ENCODE measurements at regions not wholly inside any gene's neighbourhood (a gene's known extent, or its start where the extent isn't known, plus 50 kb on each side); places are given as distances from the start of the nearest gene placed in this dataset.
A peak's percentile ranks its signal among the peaks of the same experiment; 100 is the strongest.
"Not testable (repeated sequence)": the region's sequence is repeated elsewhere in the genome, so short reads cannot be mapped to it uniquely, and the experiment has no call there.

- DNase-seq (ENCODE audit: low read depth in 2 of 2), result no peak
These were observed 105.5 kb downstream of the KPNA2 start for GRCh38 chr17:68141050-68141449.

GRCh38 chr17:68142595-68142994 is 105.2 kb upstream of the AMZ2 start:
- DNase-seq (ENCODE audit: low read depth in 2 of 2), result no peak

DNA sequence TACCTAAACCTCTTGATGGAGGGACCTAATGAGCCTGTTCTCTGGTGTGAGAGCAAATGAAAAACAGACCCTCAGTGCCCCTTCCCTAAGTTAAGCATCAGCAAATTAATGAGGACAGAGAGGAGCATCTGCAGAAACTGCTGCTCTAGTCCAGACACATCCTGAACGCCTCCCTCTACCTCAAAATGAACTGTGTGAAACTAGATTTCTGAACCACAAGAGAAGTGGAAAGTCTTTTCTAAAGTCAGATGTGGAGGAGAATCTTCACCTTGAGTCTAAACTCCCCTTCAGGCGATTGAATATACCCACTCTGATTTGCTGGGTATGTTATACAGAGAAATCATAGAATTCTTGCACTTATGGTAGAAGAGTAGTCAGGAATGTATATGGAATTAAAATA is 104.4 kb upstream of the AMZ2 start:
- DNase-seq (ENCODE audit: low read depth in 2 of 2), result no peak

- DNase-seq (ENCODE audit: low read depth in 2 of 2), result no peak
These were observed 102.8 kb upstream of the AMZ2 start for GRCh38 chr17:68145088-68145487.

GRCh38 chr17:68148936-68149335 is 98.9 kb upstream of the AMZ2 start:
- DNase-seq (ENCODE audit: low read depth in 2 of 2), result no peak

GRCh38 chr17:68152161-68152571 is 95.7 kb upstream of the AMZ2 start:
- no peak for DNase-seq (ENCODE audit: low read depth in 2 of 2)

GRCh38 chr17:68155692-68156091 is 92.2 kb upstream of the AMZ2 start:
- no peak for DNase-seq (ENCODE audit: low read depth in 2 of 2)

GRCh38 chr17:68161644-68162428 is 86.0 kb upstream of the AMZ2 start:
- DNase-seq (ENCODE audit: low read depth in 2 of 2), result no peak

- not testable (repeated sequence) for DNase-seq (ENCODE audit: low read depth in 2 of 2)
These were observed 79.3 kb upstream of the AMZ2 start for GRCh38 chr17:68168273-68169164.

- not testable (repeated sequence) for DNase-seq (ENCODE audit: low read depth in 2 of 2)
These were observed 78.5 kb upstream of the AMZ2 start for GRCh38 chr17:68169165-68169821.

- DNase-seq (ENCODE audit: low read depth in 2 of 2), result no peak
These were observed 78.0 kb upstream of the AMZ2 start for GRCh38 chr17:68169840-68170239.

- DNase-seq (ENCODE audit: low read depth in 2 of 2), result no peak
These were observed 77.6 kb upstream of the AMZ2 start for GRCh38 chr17:68170246-68170645.

DNA sequence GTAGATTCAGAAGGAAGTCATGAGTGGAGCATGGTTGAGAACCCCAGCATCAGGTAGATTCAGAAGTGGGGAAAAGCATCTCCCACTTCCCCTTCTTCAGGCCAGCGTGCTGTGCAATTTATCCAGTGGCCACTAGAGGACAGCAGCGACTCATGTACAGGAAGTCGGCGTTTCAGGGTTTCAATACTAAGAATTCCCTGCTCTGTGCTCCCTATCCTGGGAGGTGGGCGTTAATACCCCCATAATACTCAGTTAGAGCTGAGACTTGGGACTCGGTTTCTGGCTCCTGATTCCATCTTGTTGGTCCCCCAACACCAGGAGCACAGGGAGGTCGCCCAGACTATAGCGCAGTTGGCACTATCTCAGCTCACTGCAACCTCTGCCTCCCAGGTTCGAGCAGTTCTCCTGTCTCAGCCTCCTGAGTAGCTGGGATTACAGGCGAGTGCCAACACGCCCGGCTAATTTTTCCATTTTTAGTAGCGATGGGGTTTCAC is 75.3 kb upstream of the AMZ2 start:
- peak; percentile 62 to 74 for DNase-seq (ENCODE audit: low read depth in 2 of 2)

DNA sequence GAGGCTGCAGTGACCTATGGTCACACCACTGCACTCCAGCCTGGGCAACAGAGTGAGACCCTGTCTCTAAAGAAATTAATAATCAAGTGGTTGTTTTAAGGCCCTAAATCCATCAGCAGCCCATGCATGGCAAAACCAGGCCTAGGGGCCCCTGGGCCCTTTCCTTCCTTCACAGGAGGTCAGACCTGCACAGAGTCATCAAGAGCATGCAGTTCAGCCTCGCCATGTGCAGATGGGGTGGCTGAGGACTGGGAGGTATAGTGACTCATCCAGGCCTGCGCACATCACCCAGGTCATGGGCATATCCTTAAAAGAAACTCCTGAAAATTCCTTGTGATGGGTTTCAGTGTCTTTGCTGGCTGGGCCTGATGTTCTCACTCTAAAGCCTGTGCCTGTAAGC is 72.4 kb upstream of the AMZ2 start:
- no peak for DNase-seq (ENCODE audit: low read depth in 2 of 2)

- no peak for DNase-seq (ENCODE audit: low read depth in 2 of 2)
These were observed 71.9 kb upstream of the AMZ2 start for GRCh38 chr17:68175905-68176304.

GRCh38 chr17:68176718-68177117 is 71.1 kb upstream of the AMZ2 start:
- DNase-seq (ENCODE audit: low read depth in 2 of 2), result no peak

- no peak for DNase-seq (ENCODE audit: low read depth in 2 of 2)
These were observed 69.0 kb upstream of the AMZ2 start for GRCh38 chr17:68178831-68179230.

DNA sequence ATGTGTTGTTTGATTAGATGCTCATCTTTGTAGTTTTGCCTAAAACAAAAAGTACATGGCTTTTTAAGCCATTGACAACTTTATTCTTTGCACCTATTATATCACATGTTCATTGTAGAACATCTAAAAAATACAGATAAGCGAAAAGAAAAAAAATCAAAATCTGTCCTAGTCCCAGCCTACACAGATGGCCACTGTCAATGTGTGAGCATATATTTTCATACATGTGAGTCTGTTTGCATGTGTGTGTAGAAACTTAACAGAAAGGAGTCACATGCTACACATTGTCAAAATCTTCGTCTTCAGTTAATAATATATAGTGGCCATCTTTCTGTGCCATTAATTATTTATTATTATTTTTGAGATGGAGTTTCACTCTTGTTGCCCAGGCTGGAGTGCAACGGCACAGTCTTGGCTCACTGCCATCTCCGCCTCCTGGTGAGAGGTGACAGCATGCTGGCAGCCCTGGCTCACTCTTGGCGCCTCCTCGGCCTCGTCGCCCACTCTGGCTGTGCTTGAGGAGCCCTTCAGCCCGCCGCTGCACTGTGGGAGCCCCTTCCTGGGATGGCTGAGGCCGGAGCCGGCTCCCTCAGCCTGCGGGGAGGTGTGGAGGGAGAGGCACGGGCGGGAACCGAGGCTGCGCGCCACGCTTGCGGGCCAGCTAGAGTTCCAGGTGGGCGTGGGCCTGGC is 68.5 kb upstream of the AMZ2 start:
- DNase-seq (ENCODE audit: low read depth in 2 of 2), result no peak

- DNase-seq (ENCODE audit: low read depth in 2 of 2), result no peak
These were observed 67.9 kb upstream of the AMZ2 start for GRCh38 chr17:68179926-68180285.

DNA sequence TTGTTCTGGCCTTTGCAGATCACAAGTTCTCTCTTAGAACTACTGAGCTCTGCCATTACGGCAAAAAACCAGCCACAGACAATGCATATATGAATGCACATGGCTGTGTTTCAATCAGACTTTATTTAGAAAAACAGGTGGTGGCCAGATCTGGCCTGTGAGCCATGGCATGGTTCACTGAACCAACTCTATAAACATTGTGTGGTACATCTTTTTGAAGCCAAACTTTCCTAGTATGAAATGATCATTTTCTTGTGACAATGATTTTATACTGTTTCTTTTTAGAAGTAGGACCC is 65.9 kb upstream of the AMZ2 start:
- DNase-seq (ENCODE audit: low read depth in 2 of 2), result no peak

DNA sequence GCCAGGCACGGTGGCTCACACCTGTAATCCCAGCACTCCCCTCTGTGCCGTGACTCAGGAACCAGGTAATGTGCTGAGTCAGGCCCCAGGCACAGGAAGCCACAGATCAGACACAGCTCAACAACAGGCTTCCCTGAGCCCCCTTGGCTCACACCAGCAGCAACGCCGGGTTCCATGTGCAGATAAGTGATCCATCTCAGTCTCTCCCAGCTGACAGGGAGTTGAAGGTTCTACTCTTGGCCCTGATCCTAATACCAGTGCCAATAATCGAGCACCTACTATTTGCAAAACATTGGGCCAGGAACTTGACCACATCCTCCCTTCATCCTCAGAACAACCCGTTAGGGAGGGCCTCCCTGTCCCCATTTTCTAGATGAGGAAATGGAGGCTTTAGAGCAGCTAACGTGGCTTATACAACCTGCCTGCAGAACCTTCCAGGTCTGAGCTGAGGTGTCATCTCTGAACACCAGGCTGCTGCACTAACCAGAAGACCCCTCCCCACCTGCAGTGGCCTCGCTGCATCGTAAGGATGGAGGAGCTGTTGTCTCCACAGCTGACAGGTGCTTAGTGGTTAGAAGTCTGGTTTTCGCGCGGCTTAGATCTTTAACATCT is 64.8 kb upstream of the AMZ2 start:
- peak in 1 of 2 donors; percentile 55 for DNase-seq (ENCODE audit: low read depth in 2 of 2)
